SU-DHL-6 (cell line): ENCODE measurements at regions not wholly inside any gene's neighbourhood (a gene's known extent, or its start where the extent isn't known, plus 50 kb on each side); places are given as distances from the start of the nearest gene placed in this dataset.

Experiments
- H2AFZ ChIP-seq: fragments of 200-600 bp; sonication (generic); 2 replicates; pipeline ENCODE4 v1.6.1; 2014; ENCODE audit warnings: low read depth, mild to moderate bottlenecking, moderate library complexity, mixed read lengths, antibody characterized with exemption, low read length; ENCODE audit not compliant: severe bottlenecking
- H3F3A ChIP-seq: fragments of 200-600 bp; shearing (Covaris generic); 2 replicates; pipeline ENCODE4 v1.6.0; 2016; ENCODE audit warnings: antibody characterized with exemption, mild to moderate bottlenecking; ENCODE audit not compliant: insufficient read depth
- H3K27ac ChIP-seq: fragments of 200-600 bp; sonication (generic); 2 replicates; pipeline ENCODE4 v1.5.1; 2016; ENCODE audit warnings: low read depth, mild to moderate bottlenecking, low read length, moderate library complexity, mixed read lengths
- H3K27me3 ChIP-seq: fragments of 200-600 bp; sonication (generic), shearing (Covaris generic); 2 replicates; pipeline ENCODE4 v1.6.0; 2014; ENCODE audit warnings: mild to moderate bottlenecking, low read length
- H3K36me3 ChIP-seq: fragments of 200-600 bp; sonication (generic); 2 replicates; pipeline ENCODE4 v1.6.1; 2014; ENCODE audit warnings: mild to moderate bottlenecking, low read length, mixed read lengths
- H3K4me2 ChIP-seq: fragments of 300-600, 200-600 bp; shearing (Covaris generic), sonication (generic); 2 replicates; pipeline ENCODE4 v1.6.0; 2014; ENCODE audit warnings: low read length, low read depth, mild to moderate bottlenecking; ENCODE audit not compliant: poor library complexity, severe bottlenecking
- H3K4me3 ChIP-seq: fragments of 200-600 bp; sonication (generic); 2 replicates; pipeline ENCODE4 v1.5.1; 2014; ENCODE audit warnings: antibody characterized with exemption, low read length, mild to moderate bottlenecking, mixed read lengths; ENCODE audit not compliant: insufficient read depth, poor library complexity, severe bottlenecking
- H3K79me2 ChIP-seq: fragments of 200-600 bp; sonication (generic); 2 replicates; pipeline ENCODE4 v1.6.1; 2014; ENCODE audit warnings: mild to moderate bottlenecking, low read length, moderate library complexity; ENCODE audit not compliant: insufficient read depth
- H3K9ac ChIP-seq: fragments of 200-600 bp; sonication (generic); 2 replicates; pipeline ENCODE4 v1.7.0; 2014; ENCODE audit warnings: mild to moderate bottlenecking, low read length
- H3K9me2 ChIP-seq: fragments of 200-600 bp; sonication (generic); replicated peaks from 2 replicates; pipeline ENCODE4 v1.6.1; 2014; ENCODE audit warnings: low read length; ENCODE audit not compliant: insufficient read depth
- H3K9me3 ChIP-seq: fragments of 200-600 bp; sonication (generic); 2 replicates; pipeline ENCODE4 v1.6.1; 2014; ENCODE audit warnings: low read length, mixed read lengths; ENCODE audit not compliant: insufficient read depth
- H4K20me1 ChIP-seq: fragments of 200-600 bp; sonication (generic); 2 replicates; pipeline ENCODE4 v1.6.1; 2014; ENCODE audit warnings: low read depth, mild to moderate bottlenecking, antibody characterized with exemption, low read length, moderate library complexity, mixed read lengths
- CTCF ChIP-seq: fragments of 200-600 bp; sonication (generic); IDR thresholded peaks from one replicate; pipeline ENCODE4 v1.5.1; 2017; ENCODE audit warnings: antibody characterized with exemption, mild to moderate bottlenecking, low read length, moderate library complexity; ENCODE audit not compliant: insufficient read depth, poor library complexity, severe bottlenecking
- EZH2phosphoT487 ChIP-seq: fragments of 200-600 bp; sonication (generic), shearing (Covaris generic); conservative IDR thresholded peaks from 2 replicates; pipeline ENCODE4 v1.6.1; 2018; ENCODE audit warnings: mild to moderate bottlenecking, antibody characterized with exemption, low read length, moderate library complexity, mixed read lengths

GRCh38 chr5:99775189-99775588, 760.0 kb upstream of the FAM174A start:
- Histone ChIP-seq H3K9me3 (no peaks in the 10 kb centered on the region), H3F3A (no peaks in the 10 kb centered on the region), H3K27ac (no peak overlapping the region), H3K27me3 (no peaks in the 10 kb centered on the region), H3K4me2 (no peak overlapping the region), H3K4me3 (no peak overlapping the region), H4K20me1 (no peaks in the 10 kb centered on the region), H3K9me2 (no peaks in the 10 kb centered on the region), H2AFZ (no peak overlapping the region), H3K9ac (no peak overlapping the region), H3K36me3 (no peaks in the 10 kb centered on the region), H3K79me2 (no peaks in the 10 kb centered on the region)
- TF ChIP-seq EZH2phosphoT487, result no peak
- TF ChIP-seq CTCF, result no peak

- H3K9me2 ChIP-seq, result no peaks in the 10 kb centered on the region
- TF ChIP-seq CTCF, result no peak
- TF ChIP-seq EZH2phosphoT487, result no peak
- H4K20me1 ChIP-seq, result no peaks in the 10 kb centered on the region
- no peak overlapping the region for H3K27ac ChIP-seq
- no peaks in the 10 kb centered on the region for H3K27me3 ChIP-seq
- H3K4me2 ChIP-seq, result no peak overlapping the region
- no peak overlapping the region for H2AFZ ChIP-seq
- no peaks in the 10 kb centered on the region for H3K79me2 ChIP-seq
- no peaks in the 10 kb centered on the region for H3K36me3 ChIP-seq
- no peaks in the 10 kb centered on the region for H3F3A ChIP-seq
- H3K4me3 ChIP-seq, result no peak overlapping the region
- H3K9me3 ChIP-seq, result no peaks in the 10 kb centered on the region
- no peak overlapping the region for H3K9ac ChIP-seq
These were observed 761.9 kb upstream of the FAM174A start for GRCh38 chr5:99773290-99773689.

- no peak overlapping the region for H3K4me2 ChIP-seq
- H3K9ac ChIP-seq, result no peak overlapping the region
- H3F3A ChIP-seq, result no peaks in the 10 kb centered on the region
- no peaks in the 10 kb centered on the region for H3K9me3 ChIP-seq
- no peak overlapping the region for H3K27ac ChIP-seq
- H4K20me1 ChIP-seq, result no peaks in the 10 kb centered on the region
- no peaks in the 10 kb centered on the region for H3K36me3 ChIP-seq
- no peaks in the 10 kb centered on the region for H3K9me2 ChIP-seq
- H3K79me2 ChIP-seq, result no peaks in the 10 kb centered on the region
- H3K27me3 ChIP-seq, result no peaks in the 10 kb centered on the region
- H2AFZ ChIP-seq, result no peak overlapping the region
- H3K4me3 ChIP-seq, result no peak overlapping the region
- TF ChIP-seq CTCF (no peak), EZH2phosphoT487 (no peak)
These were observed 763.9 kb upstream of the FAM174A start for GRCh38 chr5:99771296-99771695.

GRCh38 chr5:99765011-99765410, 770.2 kb upstream of the FAM174A start:
- no peak overlapping the region for H3K27ac ChIP-seq
- no peaks in the 10 kb centered on the region for H3K27me3 ChIP-seq
- no peaks in the 10 kb centered on the region for H3F3A ChIP-seq
- no peak overlapping the region for H3K4me3 ChIP-seq
- no peaks in the 10 kb centered on the region for H3K9me3 ChIP-seq
- H4K20me1 ChIP-seq, result no peaks in the 10 kb centered on the region
- TF ChIP-seq CTCF (no peak), EZH2phosphoT487 (no peak)
- no peak overlapping the region for H3K4me2 ChIP-seq
- no peak overlapping the region for H3K9ac ChIP-seq
- H3K79me2 ChIP-seq, result no peaks in the 10 kb centered on the region
- H3K9me2 ChIP-seq, result no peaks in the 10 kb centered on the region
- H3K36me3 ChIP-seq, result no peaks in the 10 kb centered on the region
- H2AFZ ChIP-seq, result no peak overlapping the region
